ENCODE measurements at regions not wholly inside any gene's neighbourhood (a gene's known extent, or its start where the extent isn't known, plus 50 kb on each side); places are given as distances from the start of the nearest gene placed in this dataset.
A peak's percentile ranks its signal among the peaks of the same experiment; 100 is the strongest.

DNA sequence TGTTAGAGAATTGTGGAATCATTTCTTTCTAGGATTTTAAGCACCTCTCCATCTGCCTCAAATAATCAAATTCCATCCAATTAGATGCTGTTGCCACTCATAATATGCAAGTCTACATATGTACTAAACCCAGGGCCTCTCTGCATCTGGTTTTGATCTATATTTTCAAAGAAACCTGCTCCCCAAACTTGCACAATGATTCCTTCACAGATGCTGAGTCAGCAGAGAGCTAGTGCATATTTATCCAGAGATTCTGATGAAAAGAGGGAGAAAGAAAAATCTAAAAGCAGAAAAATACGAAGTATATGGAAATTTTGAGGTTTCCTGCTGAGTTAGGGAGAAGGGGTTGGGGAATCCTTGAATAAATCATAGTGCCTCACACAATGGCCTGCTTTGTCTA lies 235.1 kb upstream of the RBFOX1 start:
- DNase-seq (ENCODE audit: low spot score), result no peak

DNA sequence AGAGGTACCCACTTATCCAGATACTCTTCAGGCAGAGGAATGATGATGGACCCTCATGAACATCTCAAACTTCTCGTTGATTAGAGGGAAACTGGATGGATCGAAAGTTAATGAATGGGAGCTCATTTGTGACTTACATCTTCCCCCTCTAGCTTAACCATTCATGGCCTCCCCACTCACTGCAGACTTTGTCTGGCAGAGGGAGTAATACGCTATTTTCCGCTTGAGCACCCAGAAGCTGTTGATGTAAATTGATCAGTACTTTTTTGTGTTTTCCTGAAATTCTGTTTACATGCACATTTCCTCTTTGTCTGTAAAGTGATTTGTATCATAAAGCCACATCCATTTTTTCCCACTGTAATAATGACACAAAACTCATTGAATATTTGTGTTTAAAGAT lies 239.1 kb upstream of the RBFOX1 start:
- DNase-seq (ENCODE audit: low spot score), result no peak

- no peak for DNase-seq (ENCODE audit: low spot score)
Observed at GRCh38 chr16:7090628-7091115, 242.0 kb upstream of the RBFOX1 start.

DNA sequence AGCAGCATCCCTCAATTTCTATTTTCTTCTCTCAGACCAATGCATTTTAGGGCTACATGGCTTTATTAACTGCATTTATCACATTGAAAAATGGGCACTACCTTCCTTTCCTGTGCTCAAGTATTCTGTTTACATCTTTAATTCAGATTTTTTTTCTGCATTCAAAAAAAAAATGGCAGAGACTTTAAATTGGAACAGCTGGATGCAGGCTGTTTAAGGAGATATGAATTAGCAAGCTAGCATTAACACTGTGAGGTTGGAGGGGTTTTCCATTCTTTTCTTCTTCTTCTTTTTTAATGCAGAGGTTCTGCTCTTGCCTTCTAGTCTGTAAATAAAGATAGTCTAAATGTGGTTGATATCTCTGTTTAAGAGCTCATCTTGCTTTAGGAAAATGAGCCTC lies 242.9 kb upstream of the RBFOX1 start:
- no peak for DNase-seq (ENCODE audit: low spot score)

DNA sequence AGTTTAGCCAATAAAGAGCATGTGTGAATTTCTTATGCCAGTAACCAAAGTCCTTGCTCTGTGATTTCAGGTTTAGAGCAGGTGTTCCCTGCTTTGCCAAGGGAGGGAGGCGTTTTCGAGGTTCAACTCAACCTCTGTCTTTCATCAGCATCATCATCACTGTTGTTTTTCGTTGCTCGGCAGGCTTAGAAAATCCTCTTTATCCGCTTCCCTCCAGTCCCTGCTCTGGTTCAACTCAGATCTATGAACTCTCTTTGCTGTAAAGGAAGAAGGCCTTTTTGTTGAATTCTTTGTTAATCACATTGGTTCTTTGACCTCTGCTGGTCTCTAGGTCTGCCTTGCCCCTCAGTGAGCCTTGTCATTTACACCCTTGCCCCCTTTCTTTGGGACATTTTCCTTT lies 243.9 kb upstream of the RBFOX1 start:
- DNase-seq (ENCODE audit: low spot score), result no peak

DNA sequence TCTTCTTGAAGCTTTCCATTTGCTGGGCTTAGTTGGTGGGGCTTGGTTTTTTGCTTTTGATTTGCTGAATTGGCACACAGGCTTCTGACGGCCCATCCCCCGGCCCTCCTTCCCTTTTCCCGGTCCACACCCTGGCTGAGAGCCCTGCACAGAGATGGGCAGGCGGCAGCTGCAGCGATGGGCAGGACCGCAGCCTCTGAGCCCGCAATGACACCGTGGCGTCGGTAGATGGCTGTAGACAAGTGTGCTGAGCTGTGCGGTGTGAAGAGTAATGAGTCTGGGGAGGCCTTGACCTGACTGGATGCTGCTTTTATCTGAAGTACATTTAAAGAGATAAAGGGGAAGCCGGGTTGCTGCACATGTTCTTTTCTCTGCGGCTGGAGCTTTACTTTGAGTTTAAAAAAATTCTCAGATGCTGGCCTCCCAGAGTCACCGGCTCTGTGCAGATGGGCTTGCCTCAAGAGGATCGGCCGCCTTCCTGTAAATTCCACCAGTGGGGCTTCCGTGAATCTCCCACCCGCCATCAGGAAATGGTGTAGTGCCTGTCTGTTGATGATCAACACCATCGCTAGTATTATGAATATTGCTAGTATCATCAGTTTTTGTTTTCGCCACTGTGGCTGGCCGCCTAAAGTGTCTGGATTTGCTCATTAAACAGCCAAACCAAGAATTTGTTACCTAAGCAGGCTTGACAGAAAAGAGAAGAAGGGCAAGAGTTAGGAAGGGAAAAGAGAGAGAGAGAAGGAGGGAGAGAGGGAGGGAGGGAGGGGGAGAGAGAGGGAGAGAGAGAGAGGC lies 245.6 kb upstream of the RBFOX1 start:
- DNase-seq (ENCODE audit: low spot score), result peak; percentile 11

DNA sequence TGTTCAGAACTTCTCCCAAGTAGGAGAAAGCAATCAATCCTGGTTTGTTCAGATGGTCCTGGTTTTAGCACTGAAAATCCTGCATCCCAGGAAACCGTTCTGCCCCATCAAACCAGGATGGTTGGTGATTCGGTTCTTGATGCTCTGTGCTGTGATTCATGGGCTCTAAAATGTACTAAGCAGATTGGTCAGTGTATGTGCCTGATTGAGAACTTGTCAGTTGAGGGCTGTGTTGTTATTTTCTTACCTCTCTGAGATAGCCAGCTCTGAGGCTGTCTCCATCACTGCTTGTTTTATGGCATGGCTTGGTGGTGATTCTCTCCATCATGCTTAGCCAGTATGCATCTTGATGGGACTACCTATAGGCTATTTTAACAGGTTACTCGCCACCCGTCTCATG lies 246.9 kb upstream of the RBFOX1 start:
- DNase-seq (ENCODE audit: low spot score), result no peak

DNA sequence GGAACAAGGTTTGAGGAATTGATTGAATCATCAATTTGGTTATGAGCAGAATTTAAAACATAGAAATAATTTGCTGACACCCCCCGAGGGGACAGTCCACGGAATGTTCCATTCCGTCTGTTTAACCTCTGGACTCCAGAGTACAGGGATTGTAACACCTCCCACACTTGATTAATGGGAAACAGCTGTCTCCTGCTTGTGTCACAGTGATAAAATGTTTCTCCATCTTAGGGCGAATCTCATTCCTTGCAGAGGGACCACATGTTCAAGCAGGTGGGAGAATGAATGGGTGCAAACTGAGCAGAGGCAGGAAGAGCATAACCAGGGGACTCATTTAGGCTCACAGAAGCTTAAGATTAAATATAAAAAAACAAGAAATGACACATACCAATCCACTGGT lies 249.5 kb upstream of the RBFOX1 start:
- no peak for DNase-seq (ENCODE audit: low spot score)

DNA sequence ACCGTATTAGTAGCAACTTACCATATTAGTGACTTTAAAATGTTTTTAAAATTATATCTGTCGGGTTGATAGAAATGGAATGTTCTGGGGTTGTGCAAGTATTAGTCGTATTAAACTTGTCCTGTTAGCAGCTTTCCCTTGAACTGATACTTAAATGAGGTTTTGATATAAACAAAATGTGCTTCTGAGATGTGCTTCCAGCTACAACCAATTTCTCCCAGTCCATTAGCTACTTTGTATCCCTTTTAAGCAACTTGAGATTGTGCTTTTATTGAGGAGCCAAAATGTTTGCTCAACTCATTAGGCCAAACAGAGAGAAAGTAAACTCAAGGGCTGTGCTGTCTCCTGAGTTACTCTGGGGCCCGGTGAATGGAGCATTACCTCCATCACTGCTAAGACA lies 255.0 kb upstream of the RBFOX1 start:
- no peak for DNase-seq (ENCODE audit: low spot score)

- DNase-seq (ENCODE audit: low spot score), result no peak
Observed at GRCh38 chr16:7074715-7075114, 257.9 kb upstream of the RBFOX1 start.

DNA sequence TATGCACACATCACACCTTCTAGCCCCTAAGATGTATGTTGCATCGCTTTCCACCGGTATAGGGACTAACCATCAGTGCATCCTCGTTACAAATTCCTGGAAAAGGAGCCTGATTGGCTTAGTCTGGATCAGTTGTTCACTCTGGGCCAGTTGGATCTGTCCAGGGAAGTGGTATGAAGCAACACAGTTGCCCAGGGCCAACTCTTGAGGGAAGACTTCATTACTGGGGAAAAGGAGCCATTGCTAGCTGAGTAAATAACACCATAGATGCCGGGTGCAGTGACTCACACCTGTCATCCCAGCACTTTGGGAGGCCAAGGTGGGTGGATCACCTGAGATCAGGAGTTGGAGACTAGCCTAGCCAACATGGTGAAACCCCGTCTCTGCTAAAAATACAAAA lies 275.2 kb upstream of the RBFOX1 start:
- DNase-seq (ENCODE audit: low spot score), result no peak

DNA sequence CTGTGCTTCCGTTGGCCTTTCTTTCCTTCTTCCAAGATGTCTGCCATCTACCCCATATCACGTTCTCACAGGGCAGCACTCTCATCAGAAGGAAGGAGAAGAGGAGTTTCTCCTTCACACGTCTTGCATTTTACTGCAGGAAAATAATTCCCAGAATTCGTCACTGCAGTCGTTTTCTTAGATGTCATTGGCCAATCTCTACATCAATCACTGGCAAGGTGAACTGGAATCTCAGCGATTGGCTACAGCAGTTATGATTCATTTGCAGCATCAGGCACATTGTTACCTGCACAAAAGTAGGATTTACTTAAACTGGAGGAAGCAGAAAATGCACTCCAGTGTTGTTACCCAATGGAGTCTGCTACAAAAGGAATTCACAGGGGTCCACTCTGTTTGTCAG lies 277.2 kb upstream of the RBFOX1 start:
- no peak for DNase-seq (ENCODE audit: low spot score)

GRCh38 chr16:7051591-7052349 lies 280.9 kb upstream of the RBFOX1 start:
- no peak for DNase-seq (ENCODE audit: low spot score)

GRCh38 chr16:7044331-7044730 lies 288.3 kb upstream of the RBFOX1 start:
- no peak for DNase-seq (ENCODE audit: low spot score)

DNA sequence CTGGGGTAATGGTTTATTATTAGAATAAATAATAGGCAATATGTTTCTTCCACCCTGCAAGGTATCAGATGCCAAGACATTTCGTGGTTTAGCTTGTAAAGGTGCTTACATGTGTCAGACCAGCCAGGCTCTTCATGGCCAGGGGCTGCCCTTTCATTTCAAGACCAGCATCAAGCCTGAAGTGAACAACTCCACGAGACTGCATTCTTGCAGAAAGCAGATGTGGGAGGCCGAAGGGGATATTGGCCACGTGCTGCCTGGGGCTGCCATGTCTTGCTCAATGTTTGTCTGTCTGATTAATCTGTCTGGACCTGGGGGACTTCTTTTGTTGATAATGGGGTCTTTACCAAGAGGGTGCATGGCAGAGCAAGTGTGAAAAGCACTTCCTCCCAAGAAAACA lies 294.2 kb upstream of the RBFOX1 start:
- DNase-seq (ENCODE audit: low spot score), result no peak

DNA sequence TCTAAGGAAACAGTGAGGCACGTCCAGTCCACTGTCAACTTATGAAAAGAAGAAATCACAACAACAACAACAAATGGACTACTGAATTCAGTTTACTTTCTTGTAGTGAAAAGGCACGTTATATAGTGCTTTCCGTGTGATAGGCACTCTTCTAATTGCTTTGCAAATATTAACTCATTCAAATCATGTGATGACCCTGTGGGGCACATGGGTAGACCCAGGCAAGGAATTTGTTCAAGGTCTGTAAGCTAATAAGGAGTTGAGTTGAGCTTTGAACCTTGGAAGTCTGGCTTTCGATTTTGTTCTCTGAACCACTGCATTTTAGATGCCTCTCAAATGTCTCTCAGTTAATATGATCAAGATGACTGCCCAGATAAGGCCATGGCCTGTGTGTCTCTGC lies 295.1 kb upstream of the RBFOX1 start:
- no peak for DNase-seq (ENCODE audit: low spot score)

DNA sequence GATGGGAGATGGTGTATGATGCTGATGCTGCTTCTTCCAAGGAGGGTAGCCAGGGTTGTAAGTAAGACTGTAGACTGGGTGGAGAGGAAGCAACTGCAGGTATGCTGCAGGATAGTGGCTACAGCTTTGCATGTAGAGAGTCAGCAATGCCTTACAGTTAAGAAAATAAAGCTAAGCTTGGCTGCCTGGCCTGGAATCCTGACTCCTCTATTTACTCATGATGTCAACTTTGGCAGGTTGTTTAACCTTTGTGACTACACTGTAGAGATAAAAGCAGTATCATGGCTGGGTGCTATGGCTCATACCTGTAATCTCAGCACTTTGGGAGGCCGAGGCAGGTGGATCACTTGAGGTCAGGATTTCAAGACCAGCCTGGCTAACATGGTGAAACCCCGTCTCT lies 301.6 kb upstream of the RBFOX1 start:
- DNase-seq (ENCODE audit: low spot score), result no peak

DNA sequence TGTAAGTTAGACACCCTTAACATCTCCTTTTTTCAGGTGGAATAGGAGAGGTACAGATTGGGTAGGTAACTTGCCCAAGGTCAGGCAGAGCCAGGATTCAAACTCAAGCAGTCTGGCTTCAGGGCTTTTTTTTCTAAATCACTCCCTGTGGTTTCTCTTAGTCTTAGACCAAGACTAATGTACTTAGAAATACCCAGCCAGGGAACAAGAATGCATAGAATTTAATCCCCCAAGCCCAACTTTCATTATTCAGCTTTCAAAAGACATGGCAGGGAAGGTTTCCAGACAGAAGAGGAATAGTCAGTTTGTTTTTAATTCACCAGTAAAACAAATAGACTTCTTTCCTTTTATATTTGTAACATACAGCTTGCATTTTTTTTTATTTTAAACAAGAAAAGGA lies 305.2 kb upstream of the RBFOX1 start:
- no peak for DNase-seq (ENCODE audit: low spot score)

- DNase-seq (ENCODE audit: low spot score), result no peak
Observed at GRCh38 chr16:7026639-7027038, 306.0 kb upstream of the RBFOX1 start.

- DNase-seq (ENCODE audit: low spot score), result peak; percentile 69
Observed at GRCh38 chr16:7025616-7026190, 306.9 kb upstream of the RBFOX1 start.

DNA sequence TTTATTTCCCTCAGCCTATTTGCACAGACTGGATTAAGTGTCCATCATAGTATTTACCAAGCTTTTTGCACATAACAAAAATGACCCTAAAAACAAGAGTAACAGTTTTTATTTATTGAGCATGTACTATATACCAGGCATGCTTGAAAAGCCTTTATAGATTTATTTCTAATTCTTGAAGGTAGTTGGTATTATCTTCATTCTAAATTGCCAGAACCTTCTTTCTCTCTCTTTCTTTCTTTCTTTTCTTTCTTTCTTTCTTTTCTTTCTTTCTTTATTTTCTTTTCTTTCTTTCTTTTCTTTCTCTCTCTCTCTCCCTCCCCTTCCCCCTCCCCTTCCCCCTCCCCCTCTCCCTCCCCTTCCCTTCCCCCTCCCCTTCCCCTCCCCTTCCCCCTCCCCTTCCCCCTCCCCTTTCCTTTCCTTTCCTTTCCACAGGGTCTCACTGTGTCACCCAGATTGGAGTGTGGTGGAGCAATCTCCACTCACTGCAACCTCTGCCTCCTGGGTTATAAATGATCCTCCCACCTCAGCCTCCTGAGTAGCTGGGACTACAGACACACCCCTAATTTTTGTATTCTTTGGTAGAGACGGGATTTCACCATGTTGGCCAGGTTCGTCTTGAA lies 310.9 kb upstream of the RBFOX1 start:
- DNase-seq (ENCODE audit: low spot score), result no peak

DNA sequence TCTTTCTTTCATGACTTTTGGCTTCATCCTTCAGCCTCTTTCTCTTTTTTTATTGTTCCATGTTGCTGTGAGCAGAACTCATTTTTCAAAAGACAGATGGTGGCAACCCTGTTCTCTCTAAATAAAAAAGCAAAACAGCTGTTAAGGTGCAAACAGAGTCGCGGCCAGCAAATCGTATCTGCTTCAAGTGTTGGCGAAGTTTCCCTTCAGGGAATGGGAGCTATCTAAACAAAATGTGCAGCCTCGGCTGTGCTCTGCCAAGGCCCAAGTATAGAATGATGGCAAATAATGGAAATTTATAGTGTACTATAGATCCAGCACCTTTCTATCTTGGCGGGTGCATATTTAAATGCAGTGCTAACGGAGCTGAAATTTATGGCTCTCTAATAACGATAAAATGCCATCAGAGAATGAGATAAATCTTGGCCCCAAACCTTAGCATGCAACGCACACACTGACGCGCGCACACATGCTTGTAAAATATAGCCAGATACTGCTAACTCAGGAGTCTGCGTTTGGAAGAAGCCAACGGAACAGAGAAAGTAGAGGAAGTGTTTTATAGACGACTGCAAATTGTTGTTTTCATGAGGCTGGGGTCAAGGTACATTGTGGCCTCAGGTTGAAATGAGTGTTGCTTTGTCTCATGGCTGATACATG lies 315.5 kb upstream of the RBFOX1 start:
- DNase-seq (ENCODE audit: low spot score), result no peak

Measured in HT-29 (cell line).